ENCODE measurements at regions not wholly inside any gene's neighbourhood (a gene's known extent, or its start where the extent isn't known, plus 50 kb on each side); places are given as distances from the start of the nearest gene placed in this dataset.

DNA sequence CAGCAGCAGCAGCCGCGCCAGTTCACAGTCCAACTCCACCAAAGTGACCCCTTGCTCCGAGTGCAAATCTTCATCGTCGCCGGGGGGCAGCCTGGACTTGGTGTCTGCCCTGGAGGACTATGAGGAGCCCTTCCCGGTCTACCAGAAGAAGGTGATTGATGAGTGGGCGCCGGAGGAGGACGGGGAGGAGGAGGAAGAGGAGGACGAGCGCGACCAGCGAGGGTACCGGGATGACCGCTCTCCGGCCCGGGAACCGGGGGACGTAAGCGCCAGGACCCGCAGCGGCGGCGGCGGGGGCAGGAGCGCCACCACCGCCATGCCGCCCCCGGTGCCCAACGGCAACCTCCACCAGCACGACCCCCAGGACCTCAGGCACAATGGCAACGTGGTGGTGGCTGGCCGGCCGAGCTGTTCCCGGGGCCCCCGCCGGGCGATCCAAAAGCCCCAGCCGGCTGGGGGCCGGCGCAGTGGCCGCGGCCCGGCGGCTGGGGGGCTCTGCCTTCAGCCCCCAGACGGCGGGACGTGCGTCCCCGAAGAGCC lies 224.1 kb upstream of the IL12A start:
- no peaks in the 10 kb centered on the region for H3K9me3 ChIP-seq (ENCODE audit: low read length)
- no peaks in the 10 kb centered on the region for H3K36me3 ChIP-seq (ENCODE audit: insufficient read depth, low read length)
- H3K27me3 ChIP-seq (ENCODE audit: insufficient read depth, low read depth, low read length), result peaks cover 38% of the 10 kb centered on the region
- peak overlapping the region; percentile 82 for H3K4me3 ChIP-seq (ENCODE audit: low read length)
- H3F3A ChIP-seq (ENCODE audit: insufficient read depth, low read length, poor library complexity, severe bottlenecking), result peaks cover 6% of the 10 kb centered on the region
- no peaks in the 10 kb centered on the region for H3K79me2 ChIP-seq (replicated peaks; ENCODE audit: insufficient read depth, low read length)
- no peaks in the 10 kb centered on the region for H3K9me2 ChIP-seq (ENCODE audit: insufficient read depth, low read length)
- peak overlapping the region; percentile 56 for H3K9ac ChIP-seq (ENCODE audit: low read length)
- no peak overlapping the region for H3K27ac ChIP-seq (ENCODE audit: low read length)
- H4K20me1 ChIP-seq (ENCODE audit: insufficient read depth), result no peaks in the 10 kb centered on the region
- peak overlapping the region; percentile 97 for H3K4me2 ChIP-seq (ENCODE audit: low read length)
- no peak for TF ChIP-seq TAF1 (IDR thresholded peaks at IDR 0.05; ENCODE audit: low read depth)
- TF ChIP-seq RAD21 (conservative IDR thresholded peaks at IDR 0.05), result no peak
- TF ChIP-seq, protein P1, sequence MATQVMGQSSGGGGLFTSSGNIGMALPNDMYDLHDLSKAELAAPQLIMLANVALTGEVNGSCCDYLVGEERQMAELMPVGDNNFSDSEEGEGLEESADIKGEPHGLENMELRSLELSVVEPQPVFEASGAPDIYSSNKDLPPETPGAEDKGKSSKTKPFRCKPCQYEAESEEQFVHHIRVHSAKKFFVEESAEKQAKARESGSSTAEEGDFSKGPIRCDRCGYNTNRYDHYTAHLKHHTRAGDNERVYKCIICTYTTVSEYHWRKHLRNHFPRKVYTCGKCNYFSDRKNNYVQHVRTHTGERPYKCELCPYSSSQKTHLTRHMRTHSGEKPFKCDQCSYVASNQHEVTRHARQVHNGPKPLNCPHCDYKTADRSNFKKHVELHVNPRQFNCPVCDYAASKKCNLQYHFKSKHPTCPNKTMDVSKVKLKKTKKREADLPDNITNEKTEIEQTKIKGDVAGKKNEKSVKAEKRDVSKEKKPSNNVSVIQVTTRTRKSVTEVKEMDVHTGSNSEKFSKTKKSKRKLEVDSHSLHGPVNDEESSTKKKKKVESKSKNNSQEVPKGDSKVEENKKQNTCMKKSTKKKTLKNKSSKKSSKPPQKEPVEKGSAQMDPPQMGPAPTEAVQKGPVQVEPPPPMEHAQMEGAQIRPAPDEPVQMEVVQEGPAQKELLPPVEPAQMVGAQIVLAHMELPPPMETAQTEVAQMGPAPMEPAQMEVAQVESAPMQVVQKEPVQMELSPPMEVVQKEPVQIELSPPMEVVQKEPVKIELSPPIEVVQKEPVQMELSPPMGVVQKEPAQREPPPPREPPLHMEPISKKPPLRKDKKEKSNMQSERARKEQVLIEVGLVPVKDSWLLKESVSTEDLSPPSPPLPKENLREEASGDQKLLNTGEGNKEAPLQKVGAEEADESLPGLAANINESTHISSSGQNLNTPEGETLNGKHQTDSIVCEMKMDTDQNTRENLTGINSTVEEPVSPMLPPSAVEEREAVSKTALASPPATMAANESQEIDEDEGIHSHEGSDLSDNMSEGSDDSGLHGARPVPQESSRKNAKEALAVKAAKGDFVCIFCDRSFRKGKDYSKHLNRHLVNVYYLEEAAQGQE (IDR thresholded peaks at IDR 0.05; ENCODE audit: borderline replicate concordance), result no peak
- TF ChIP-seq POLR2AphosphoS5 (IDR thresholded peaks at IDR 0.05), result no peak
- TF ChIP-seq SMC3 (conservative IDR thresholded peaks at IDR 0.05; ENCODE audit: poor library complexity), result no peak
- TF ChIP-seq MXI1 (conservative IDR thresholded peaks at IDR 0.05; ENCODE audit: poor library complexity, severe bottlenecking), result no peak
- TF ChIP-seq, protein P2, sequence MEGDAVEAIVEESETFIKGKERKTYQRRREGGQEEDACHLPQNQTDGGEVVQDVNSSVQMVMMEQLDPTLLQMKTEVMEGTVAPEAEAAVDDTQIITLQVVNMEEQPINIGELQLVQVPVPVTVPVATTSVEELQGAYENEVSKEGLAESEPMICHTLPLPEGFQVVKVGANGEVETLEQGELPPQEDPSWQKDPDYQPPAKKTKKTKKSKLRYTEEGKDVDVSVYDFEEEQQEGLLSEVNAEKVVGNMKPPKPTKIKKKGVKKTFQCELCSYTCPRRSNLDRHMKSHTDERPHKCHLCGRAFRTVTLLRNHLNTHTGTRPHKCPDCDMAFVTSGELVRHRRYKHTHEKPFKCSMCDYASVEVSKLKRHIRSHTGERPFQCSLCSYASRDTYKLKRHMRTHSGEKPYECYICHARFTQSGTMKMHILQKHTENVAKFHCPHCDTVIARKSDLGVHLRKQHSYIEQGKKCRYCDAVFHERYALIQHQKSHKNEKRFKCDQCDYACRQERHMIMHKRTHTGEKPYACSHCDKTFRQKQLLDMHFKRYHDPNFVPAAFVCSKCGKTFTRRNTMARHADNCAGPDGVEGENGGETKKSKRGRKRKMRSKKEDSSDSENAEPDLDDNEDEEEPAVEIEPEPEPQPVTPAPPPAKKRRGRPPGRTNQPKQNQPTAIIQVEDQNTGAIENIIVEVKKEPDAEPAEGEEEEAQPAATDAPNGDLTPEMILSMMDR (IDR thresholded peaks at IDR 0.05; ENCODE audit: poor library complexity, severe bottlenecking), result no peak
- no peak for TF ChIP-seq EZH2 (IDR thresholded peaks at IDR 0.05; ENCODE audit: borderline replicate concordance, insufficient read depth, low read length, poor library complexity, severe bottlenecking)
- no peak for TF ChIP-seq EP300 (conservative IDR thresholded peaks at IDR 0.05; ENCODE audit: poor library complexity, severe bottlenecking)
- no peak overlapping the region for H2AFZ ChIP-seq (ENCODE audit: low read depth, low read length)

DNA sequence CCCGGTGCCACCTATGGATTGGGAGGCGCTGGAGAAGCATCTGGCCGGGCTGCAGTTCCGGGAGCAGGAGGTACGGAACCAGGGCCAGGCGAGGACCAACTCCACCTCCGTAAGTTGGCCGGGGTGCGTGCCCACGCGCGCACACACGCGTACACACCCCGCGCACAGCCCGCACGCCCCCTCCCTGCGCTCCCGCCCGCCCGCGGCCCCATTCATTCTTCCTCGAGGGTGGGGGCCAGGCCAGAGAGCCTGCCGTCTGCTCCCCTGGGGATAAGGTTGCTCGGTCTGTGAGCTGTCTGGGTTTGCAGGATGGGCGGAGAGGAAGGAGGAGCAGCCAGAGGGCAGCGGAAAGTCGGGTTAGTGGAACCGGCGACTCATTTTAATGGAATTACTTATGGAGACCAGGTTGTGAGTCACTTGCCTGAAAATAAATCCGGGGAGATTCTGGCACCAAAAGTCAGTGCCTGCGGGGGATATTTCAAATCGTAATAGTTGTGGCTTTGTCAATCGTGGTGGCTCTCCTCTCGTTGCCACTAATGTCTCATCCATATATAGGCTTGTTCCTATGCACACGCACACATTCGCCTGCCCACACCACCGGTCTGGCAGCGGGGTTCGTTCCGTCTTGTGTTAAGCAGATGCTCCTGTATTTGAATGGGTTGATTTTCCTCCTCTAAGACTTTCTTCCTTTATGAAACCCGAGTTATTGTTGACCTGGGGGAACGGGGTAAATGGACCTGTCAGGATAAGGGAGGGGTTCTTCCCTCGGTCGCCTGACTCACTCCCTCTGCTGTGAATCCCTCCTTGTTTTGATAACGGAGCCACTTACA lies 223.4 kb upstream of the IL12A start:
- H4K20me1 ChIP-seq (ENCODE audit: insufficient read depth), result no peaks in the 10 kb centered on the region
- peak overlapping the region; percentile 97 for H3K4me2 ChIP-seq (ENCODE audit: low read length)
- peaks cover 6% of the 10 kb centered on the region for H3F3A ChIP-seq (ENCODE audit: insufficient read depth, low read length, poor library complexity, severe bottlenecking)
- H3K79me2 ChIP-seq (replicated peaks; ENCODE audit: insufficient read depth, low read length), result no peaks in the 10 kb centered on the region
- no peaks in the 10 kb centered on the region for H3K9me2 ChIP-seq (ENCODE audit: insufficient read depth, low read length)
- H2AFZ ChIP-seq (ENCODE audit: low read depth, low read length), result no peak overlapping the region
- H3K4me3 ChIP-seq (ENCODE audit: low read length), result peak overlapping the region; percentile 82
- H3K36me3 ChIP-seq (ENCODE audit: insufficient read depth, low read length), result no peaks in the 10 kb centered on the region
- H3K27me3 ChIP-seq (ENCODE audit: insufficient read depth, low read depth, low read length), result peaks cover 38% of the 10 kb centered on the region
- no peak overlapping the region for H3K27ac ChIP-seq (ENCODE audit: low read length)
- peak overlapping the region; percentile 56 for H3K9ac ChIP-seq (ENCODE audit: low read length)
- no peaks in the 10 kb centered on the region for H3K9me3 ChIP-seq (ENCODE audit: low read length)
- peak; percentile 25 for TF ChIP-seq POLR2AphosphoS5 (IDR thresholded peaks at IDR 0.05)
- TF ChIP-seq, protein P1 (IDR thresholded peaks at IDR 0.05; ENCODE audit: borderline replicate concordance), result no peak
- TF ChIP-seq, protein P2 (IDR thresholded peaks at IDR 0.05; ENCODE audit: poor library complexity, severe bottlenecking), result no peak

Data from neural cell (in vitro differentiated cells).